AG09319 (cell line): ENCODE measurements at regions not wholly inside any gene's neighbourhood (a gene's known extent, or its start where the extent isn't known, plus 50 kb on each side); places are given as distances from the start of the nearest gene placed in this dataset.
A peak's percentile ranks its signal among the peaks of the same experiment; 100 is the strongest.

Source experiments
- DNase-seq: peaks from one replicate; pipeline ENCODE4 v3.0.0-alpha.2; 2010; ENCODE audit warnings: low read depth; ENCODE audit errors: extremely low read depth
- CTCF ChIP-seq: IDR thresholded peaks from 2 replicates; pipeline ENCODE4 v1.5.1; 2011; ENCODE audit warnings: low read depth, mild to moderate bottlenecking, inconsistent platforms, low read length, moderate library complexity

- DNase-seq, result no peak
Measured at GRCh38 chr4:111483375-111484169, 661.7 kb upstream of the FAM241A start.

GRCh38 chr4:111492496-111492895 is 652.8 kb upstream of the FAM241A start:
- no peak for DNase-seq
- TF ChIP-seq CTCF, result no peak

More at GRCh38 chr4:111483375-111484169, 661.7 kb upstream of the FAM241A start:
- TF ChIP-seq CTCF, result no peak

- DNase-seq, result no peak
- TF ChIP-seq CTCF, result no peak
Measured at GRCh38 chr4:111494471-111494870, 650.8 kb upstream of the FAM241A start.

- TF ChIP-seq CTCF, result no peak
- DNase-seq, result no peak
Measured at GRCh38 chr4:111494971-111495370, 650.3 kb upstream of the FAM241A start.

- TF ChIP-seq CTCF, result no peak
- peak; percentile 19 for DNase-seq
Measured at GRCh38 chr4:111499291-111499690, 646.0 kb upstream of the FAM241A start.

GRCh38 chr4:111499706-111500105 is 645.5 kb upstream of the FAM241A start:
- DNase-seq, result no peak
- no peak for TF ChIP-seq CTCF

- DNase-seq, result no peak
Measured at GRCh38 chr4:111500858-111501257, 644.4 kb upstream of the FAM241A start.

More at GRCh38 chr4:111500858-111501257, 644.4 kb upstream of the FAM241A start:
- TF ChIP-seq CTCF, result no peak
